GM12878 (cell line): ENCODE measurements at regions not wholly inside any gene's neighbourhood (a gene's known extent, or its start where the extent isn't known, plus 50 kb on each side); places are given as distances from the start of the nearest gene placed in this dataset.

ENCODE experiments used
- ATAC-seq: fragments of 200-7000 bp; cut with Tn5 transposase; 3 replicates; pipeline ENCODE4 v1.9.1; 2020; ENCODE audit warnings: mild to moderate bottlenecking, moderate library complexity
- BruUV-seq: library from RNA; stranded (reverse); fragments of 400-500 nt; replicated peaks from 2 replicates; lab custom pipeline; 2021; lab: Mats Ljungman, UMichigan
- CTCF ChIA-PET: fragments of 300-600 bp; sonication (Branson Sonifier 250); formaldehyde crosslinking; extraction: SDS; loops from one replicate; lab custom pipeline; 2021; ENCODE audit warnings: inconsistent platforms; lab: Yijun Ruan, JAX
- POLR2A ChIA-PET: fragments of 350-600 bp; formaldehyde crosslinking; extraction: SDS; loops from one replicate; lab custom pipeline; 2021; ENCODE audit warnings: inconsistent platforms; lab: Charles Lee
- RAD21 ChIA-PET: fragments of 300-600 bp; sonication (Branson Sonifier 250); formaldehyde crosslinking; loops from one replicate; lab custom pipeline; 2023; ENCODE audit warnings: antibody characterized with exemption; ENCODE audit not compliant: unreplicated experiment; lab: Charles Lee
- SMC1A ChIA-PET: fragments of 300-600 bp; sonication (Branson Sonifier 250); formaldehyde crosslinking; loops from one replicate; lab custom pipeline; 2023; ENCODE audit not compliant: unreplicated experiment, uncharacterized antibody; lab: Charles Lee
- DNase-seq: peaks from one replicate; pipeline ENCODE4 v3.0.0-alpha.2; 2011; ENCODE audit warnings: low read depth, low spot score
- FAIRE-seq: peaks from 3 replicates; lab custom pipeline; 2011; peaks lifted over from hg19 to GRCh38; lab: Jason Lieb, UNC
- H2AFZ ChIP-seq: 2 replicates; pipeline ENCODE4 v1.6.0; 2011; ENCODE audit warnings: low read depth, low read length, control low read depth; ENCODE audit not compliant: control insufficient read depth
- H3K27ac ChIP-seq: 2 replicates; pipeline ENCODE4 v1.5.1; 2011; ENCODE audit warnings: control low read depth; ENCODE audit not compliant: control insufficient read depth, insufficient read depth
- H3K27me3 ChIP-seq, 2 experiments: replicated peaks in 1 of 2; 2 replicates each; pipeline versions ENCODE4 v1.6.0 to v1.6.1; 2011; ENCODE audit warnings: low read length in 1 of 2; ENCODE audit not compliant: control insufficient read depth in 2 of 2, insufficient read depth in 2 of 2
- H3K36me3 ChIP-seq, 2 experiments: 2 replicates each; pipeline ENCODE4 v1.5.1; 2011; ENCODE audit warnings: low read length in 1 of 2; ENCODE audit not compliant: control insufficient read depth in 2 of 2, insufficient read depth in 2 of 2
- H3K4me1 ChIP-seq: 2 replicates; pipeline ENCODE4 v1.6.1; 2011; ENCODE audit warnings: mild to moderate bottlenecking, low read length, moderate library complexity, mixed read lengths; ENCODE audit not compliant: control insufficient read depth, insufficient read depth
- H3K4me2 ChIP-seq: 2 replicates; pipeline ENCODE4 v1.6.0; 2011; ENCODE audit warnings: control low read depth; ENCODE audit not compliant: control insufficient read depth, insufficient read depth
- H3K4me3 ChIP-seq: fragments of 200-600 bp; sonication (generic); 2 replicates; pipeline ENCODE4 v1.5.1; 2016
- H3K79me2 ChIP-seq: 2 replicates; pipeline ENCODE4 v1.6.0; 2011; ENCODE audit warnings: low read length; ENCODE audit not compliant: control insufficient read depth, insufficient read depth
- H3K9ac ChIP-seq: 2 replicates; pipeline ENCODE4 v1.8.0; 2011; ENCODE audit warnings: low read length, control low read depth, mixed read lengths; ENCODE audit not compliant: control insufficient read depth, insufficient read depth
- H3K9me3 ChIP-seq: replicated peaks from 3 replicates; pipeline ENCODE4 v1.5.1; 2011; ENCODE audit warnings: mild to moderate bottlenecking, low read length; ENCODE audit not compliant: control insufficient read depth, insufficient read depth
- H4K20me1 ChIP-seq: 2 replicates; pipeline ENCODE4 v1.6.0; 2011; ENCODE audit not compliant: control insufficient read depth, insufficient read depth
- BACH1 ChIP-seq: fragments of 450-650 bp; IDR thresholded peaks from 2 replicates; pipeline ENCODE4 v1.6.1; 2017; ENCODE audit warnings: mild to moderate bottlenecking, borderline replicate concordance
- CEBPB ChIP-seq, 2 experiments: fragments of 150-350 bp in 1 of 2; IDR thresholded peaks; 2 replicates each; pipeline ENCODE4 v1.6.1; 2012 to 2014; ENCODE audit warnings: low read depth in 2 of 2, low read length in 2 of 2, borderline replicate concordance in 1 of 2, inconsistent platforms in 1 of 2
- ETV6 ChIP-seq, 2 experiments: fragments of 450-650 bp in 1 of 2; IDR thresholded peaks in 1 of 2; conservative IDR thresholded peaks in 1 of 2; 2 replicates each; pipeline ENCODE4 v1.6.1; 2014; ENCODE audit warnings: antibody characterized with exemption in 1 of 2, borderline replicate concordance in 1 of 2, low read depth in 1 of 2, mild to moderate bottlenecking in 1 of 2, moderate library complexity in 1 of 2
- MEF2A ChIP-seq: IDR thresholded peaks from 2 replicates; pipeline ENCODE4 v1.6.1; 2011; ENCODE audit warnings: low read depth, mild to moderate bottlenecking, low read length, moderate library complexity; ENCODE audit not compliant: insufficient read depth
- MTA3 ChIP-seq: IDR thresholded peaks from 2 replicates; pipeline ENCODE4 v1.6.1; 2012; ENCODE audit warnings: low read length, inconsistent platforms, borderline replicate concordance
- POLR2AphosphoS5 ChIP-seq: IDR thresholded peaks from 2 replicates; pipeline ENCODE4 v1.6.1; 2011; ENCODE audit warnings: mild to moderate bottlenecking, low read length, inconsistent platforms
- RBBP5 ChIP-seq: fragments of 200-600 bp; sonication (generic); conservative IDR thresholded peaks from 2 replicates; pipeline ENCODE4 v1.6.1; 2016
- SREBF1 ChIP-seq: IDR thresholded peaks from 2 replicates; pipeline ENCODE4 v1.6.1; 2012; ENCODE audit warnings: mild to moderate bottlenecking, low read length
- SRF ChIP-seq, 2 experiments: IDR thresholded peaks; 2 replicates each; pipeline ENCODE4 v1.6.1; 2011; ENCODE audit warnings: low read depth in 2 of 2, low read length in 2 of 2, mild to moderate bottlenecking in 1 of 2, moderate library complexity in 1 of 2
- SUPT20H ChIP-seq: IDR thresholded peaks from 2 replicates; pipeline ENCODE4 v1.6.1; 2011; ENCODE audit warnings: low read depth, mild to moderate bottlenecking, low read length, moderate library complexity, borderline replicate concordance; ENCODE audit not compliant: control insufficient read depth
- SUZ12 ChIP-seq: fragments of 200-600 bp; sonication (generic); IDR thresholded peaks from one replicate; pipeline ENCODE4 v1.6.1; 2018; ENCODE audit warnings: antibody characterized with exemption, mild to moderate bottlenecking; ENCODE audit not compliant: unreplicated experiment
- TARDBP ChIP-seq: IDR thresholded peaks from 2 replicates; pipeline ENCODE4 v1.6.1; 2016; ENCODE audit warnings: borderline replicate concordance
- TCF3 ChIP-seq: IDR thresholded peaks from 2 replicates; pipeline ENCODE4 v1.6.1; 2012; ENCODE audit warnings: low read depth, mild to moderate bottlenecking, low read length, borderline replicate concordance; ENCODE audit not compliant: insufficient read depth
- ZSCAN29 ChIP-seq: fragments of 450-650 bp; IDR thresholded peaks from 2 replicates; pipeline ENCODE4 v1.6.1; 2017; ENCODE audit warnings: mild to moderate bottlenecking, moderate library complexity
- WGBS: methylation state at CpG from one replicate; pipeline ENCODE4 v1.1.6; 2016; ENCODE audit warnings: low lambda C conversion rate; ENCODE audit not compliant: insufficient replicate concordance, insufficient coverage; ENCODE audit errors: missing lambda C conversion rate; 5-methylcytosine and 5-hydroxymethylcytosine counted together
- in situ Hi-C: fragments of 300-500 bp; cut with MboI; formaldehyde crosslinking; loops from 9 replicates; pipeline ENCODE4 v1.14.3; 2018; ENCODE audit warnings: mixed read lengths
- intact Hi-C: fragments of 100-400 bp; cut with micrococcal nuclease; formaldehyde crosslinking; loops from one replicate; pipeline ENCODE4 v1.14.2; 2022; ENCODE audit not compliant: unreplicated experiment

GRCh38 chr5:68747521-68747920 is 346.3 kb upstream of the SLC30A5 start:
- ChIA-PET POLR2A (interaction anchor here (1.0 kb wide), 1 partner anchor 62 kb away, joined by 7 read pairs; no protein-coding TSS in a partner anchor), CTCF (interaction anchor here (0.7 to 1.4 kb wide), 2 partner anchors 284 to 293 kb away, joined by 3 to 4 read pairs; no protein-coding TSS in a partner anchor), RAD21 (interaction anchor here (0.9 to 1.8 kb wide), 3 partner anchors 9 to 101 kb away, joined by 3 to 5 read pairs (median 3); no protein-coding TSS in a partner anchor), SMC1A (interaction anchor here (1.0 to 2.5 kb wide), 3 partner anchors 36 to 461 kb away, joined by 3 to 9 read pairs (median 5); no protein-coding TSS in a partner anchor)
- H3K79me2 ChIP-seq: no peaks in the 10 kb centered on the region
- H3K9ac ChIP-seq: no peak overlapping the region
- BruUV-seq: no TSS peak
- no peak overlapping the region for H3K27ac ChIP-seq
- intact Hi-C loops: loop anchor here (5.0 to 10.0 kb wide), 3 partner anchors 183 to 473 kb away; no protein-coding TSS in a partner anchor
- in situ Hi-C loops: no loop called here
- H3K9me3 ChIP-seq: no peaks in the 10 kb centered on the region; the same call in 2 of the 3 replicates
- WGBS: 17% methylated on average over 4 of the region's 4 CpGs
- no peak for FAIRE-seq
- H3K4me3 ChIP-seq: no peak overlapping the region
- ATAC-seq: no peak
- H3K4me1 ChIP-seq: no peaks in the 10 kb centered on the region
- no peak overlapping the region for H3K4me2 ChIP-seq
- DNase-seq: no peak
- H4K20me1 ChIP-seq: no peaks in the 10 kb centered on the region
- TF ChIP-seq SUPT20H (no peak), ETV6 (conservative IDR thresholded peaks at IDR 0.05 in 1 of 2, IDR thresholded peaks at IDR 0.05 in 1 of 2; ENCODE audit: borderline replicate concordance in 1 of 2, low read depth in 1 of 2) (no peak), ZSCAN29 (no peak), POLR2AphosphoS5 (no peak), BACH1 (no peak), TARDBP (no peak)
- H3K27me3 ChIP-seq: no peaks in the 10 kb centered on the region; a peak in 1 of 4 replicates
- no peaks in the 10 kb centered on the region for H3K36me3 ChIP-seq
- H2AFZ ChIP-seq: no peak overlapping the region

DNA sequence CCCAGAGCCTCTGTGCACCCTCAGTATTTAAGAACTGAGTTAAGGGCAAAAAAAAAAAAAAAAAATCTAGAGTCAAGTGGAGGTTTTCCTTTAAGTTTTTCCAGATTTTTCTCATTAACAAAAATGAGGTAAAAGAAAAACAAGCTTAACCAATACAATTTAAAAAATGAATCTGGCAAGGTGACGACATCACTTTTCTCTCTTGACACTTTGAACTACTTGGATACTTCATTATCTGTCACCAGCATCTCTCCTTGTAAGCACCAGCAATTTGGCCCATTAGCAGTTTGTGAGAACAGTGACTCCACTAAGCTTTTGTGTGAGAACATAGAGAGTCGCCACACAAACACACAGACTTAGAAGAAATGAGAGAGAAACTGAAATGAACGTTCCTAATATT is 345.7 kb upstream of the SLC30A5 start:
- no peak for ATAC-seq
- intact Hi-C loops: loop anchor here (5.0 to 10.0 kb wide), 3 partner anchors 183 to 473 kb away; no protein-coding TSS in a partner anchor
- FAIRE-seq: no peak
- Histone ChIP-seq H3K36me3 (no peaks in the 10 kb centered on the region), H3K4me1 (no peaks in the 10 kb centered on the region), H3K4me3 (no peak overlapping the region), H3K9me3 (no peaks in the 10 kb centered on the region; the same call in 2 of the 3 replicates), H3K27ac (no peak overlapping the region), H2AFZ (no peak overlapping the region), H3K4me2 (no peak overlapping the region), H4K20me1 (no peaks in the 10 kb centered on the region), H3K27me3 (no peaks in the 10 kb centered on the region; a peak in 1 of 4 replicates), H3K79me2 (no peaks in the 10 kb centered on the region), H3K9ac (no peak overlapping the region)
- ChIA-PET RAD21 (interaction anchor here (1.1 to 1.8 kb wide), 2 partner anchors 9 to 37 kb away, joined by 3 to 5 read pairs; no protein-coding TSS in a partner anchor), CTCF (interaction anchor here (0.6 to 0.7 kb wide), 5 partner anchors 13 to 462 kb away, joined by 3 to 4 read pairs (median 3); no protein-coding TSS in a partner anchor), SMC1A (interaction anchor here (0.6 to 2.5 kb wide), 3 partner anchors 37 to 462 kb away, joined by 3 to 9 read pairs (median 3); no protein-coding TSS in a partner anchor), POLR2A (interaction anchor here (0.6 to 1.0 kb wide), 3 partner anchors 63 to 532 kb away, joined by 3 to 7 read pairs (median 5); no protein-coding TSS in a partner anchor)
- in situ Hi-C loops: no loop called here
- 32% methylated on average over 3 of the region's 3 CpGs for WGBS
- no peak for DNase-seq
- no TSS peak for BruUV-seq
- no peak for TF ChIP-seq RBBP5
- TF ChIP-seq MEF2A: no peak
- TF ChIP-seq SRF (IDR thresholded peaks at IDR 0.05; ENCODE audit: low read depth in 2 of 2, low read length in 2 of 2): no peak
- TF ChIP-seq TCF3: no peak
- no peak for TF ChIP-seq MTA3
- no peak for TF ChIP-seq SREBF1
- no peak for TF ChIP-seq SUZ12
- TF ChIP-seq CEBPB (IDR thresholded peaks at IDR 0.05; ENCODE audit: borderline replicate concordance in 1 of 2, low read depth in 2 of 2, low read length in 2 of 2): no peak
